Lung microvascular endothelial cell (primary cell): ENCODE measurements at regions not wholly inside any gene's neighbourhood (a gene's known extent, or its start where the extent isn't known, plus 50 kb on each side); places are given as distances from the start of the nearest gene placed in this dataset.

ENCODE experiments used
- DNase-seq, 2 donors: peaks; one replicate each; pipeline versions ENCODE4 v3.0.0 to v3.0.0-alpha.2; 2010; ENCODE audit warnings: low read depth in 2 of 2

DNA sequence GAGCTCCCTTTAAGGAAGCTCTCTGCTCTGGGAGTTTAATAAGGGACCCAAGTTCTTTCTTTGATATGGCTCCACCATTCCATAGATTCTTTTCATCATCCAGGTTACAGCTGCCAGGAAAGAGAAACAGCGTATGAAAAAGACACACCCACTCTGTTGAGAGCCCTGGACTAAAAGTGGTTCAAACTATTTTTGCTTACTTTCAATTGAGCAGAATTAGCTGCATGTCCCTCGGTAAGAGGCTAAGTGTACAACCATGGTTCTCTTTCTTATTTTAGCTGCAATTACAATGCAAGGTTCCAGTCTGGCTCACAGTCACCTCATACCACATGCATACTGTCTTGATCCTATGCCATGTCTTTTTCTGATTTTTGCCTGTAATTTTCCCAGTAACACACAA lies 1288.3 kb downstream of the NSUN3 start:
- DNase-seq: no peak

- DNase-seq: no peak
Observed at GRCh38 chr3:95352471-95352870, 1289.6 kb downstream of the NSUN3 start.

DNA sequence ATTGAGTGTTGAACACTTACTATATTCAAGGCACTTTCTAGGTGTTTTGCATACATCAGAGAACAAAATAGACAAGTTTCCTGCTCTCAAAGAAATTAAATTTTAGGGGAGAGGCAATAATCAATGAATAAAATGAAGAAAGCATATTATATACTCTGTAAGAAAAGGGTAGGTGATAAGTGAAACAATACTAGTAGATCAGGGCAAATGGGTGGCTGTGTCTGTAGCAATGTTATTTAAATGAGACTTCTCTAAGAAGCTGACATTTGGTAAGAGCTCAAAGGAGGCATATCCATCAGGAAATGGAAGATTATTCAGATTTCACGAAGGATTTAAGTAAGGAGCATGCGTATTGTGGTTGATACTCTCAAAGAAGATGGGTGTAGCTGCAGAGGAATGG lies 1291.6 kb downstream of the NSUN3 start:
- DNase-seq: no peak

DNA sequence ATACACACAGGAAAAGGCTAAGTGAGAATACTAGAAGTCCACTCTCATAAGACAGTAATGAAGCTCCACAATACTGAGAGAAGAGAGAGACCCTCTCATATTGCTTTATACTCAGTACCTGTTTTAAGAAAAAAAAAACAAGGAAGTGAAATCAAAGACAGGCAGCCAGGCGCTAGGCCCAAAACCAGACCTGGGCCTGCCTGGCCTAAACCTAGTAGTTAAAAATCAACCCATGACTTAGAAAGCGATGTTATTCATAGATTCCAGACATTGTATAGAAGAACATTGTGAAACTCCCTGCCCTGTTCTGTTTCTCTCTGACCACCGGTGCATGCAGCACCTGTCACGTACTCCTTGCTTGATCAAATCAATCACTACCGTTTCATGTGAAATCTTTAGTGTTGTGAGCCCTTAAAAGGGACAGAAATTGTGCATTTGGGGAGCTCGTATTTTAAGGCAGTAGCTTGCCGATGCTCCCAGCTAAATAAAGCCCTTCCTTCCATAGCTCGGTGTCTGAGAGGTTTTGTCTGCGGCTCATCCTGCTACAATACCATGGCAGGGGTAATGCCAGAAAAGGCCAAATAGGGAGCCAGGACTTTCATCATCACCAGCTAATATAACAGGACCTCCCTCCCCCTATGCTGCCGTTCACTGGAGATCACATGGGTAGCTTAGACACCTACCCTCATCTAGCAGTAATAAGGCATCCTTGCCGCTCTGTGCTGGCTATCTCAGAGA lies 1294.1 kb downstream of the NSUN3 start:
- DNase-seq: no peak

DNA sequence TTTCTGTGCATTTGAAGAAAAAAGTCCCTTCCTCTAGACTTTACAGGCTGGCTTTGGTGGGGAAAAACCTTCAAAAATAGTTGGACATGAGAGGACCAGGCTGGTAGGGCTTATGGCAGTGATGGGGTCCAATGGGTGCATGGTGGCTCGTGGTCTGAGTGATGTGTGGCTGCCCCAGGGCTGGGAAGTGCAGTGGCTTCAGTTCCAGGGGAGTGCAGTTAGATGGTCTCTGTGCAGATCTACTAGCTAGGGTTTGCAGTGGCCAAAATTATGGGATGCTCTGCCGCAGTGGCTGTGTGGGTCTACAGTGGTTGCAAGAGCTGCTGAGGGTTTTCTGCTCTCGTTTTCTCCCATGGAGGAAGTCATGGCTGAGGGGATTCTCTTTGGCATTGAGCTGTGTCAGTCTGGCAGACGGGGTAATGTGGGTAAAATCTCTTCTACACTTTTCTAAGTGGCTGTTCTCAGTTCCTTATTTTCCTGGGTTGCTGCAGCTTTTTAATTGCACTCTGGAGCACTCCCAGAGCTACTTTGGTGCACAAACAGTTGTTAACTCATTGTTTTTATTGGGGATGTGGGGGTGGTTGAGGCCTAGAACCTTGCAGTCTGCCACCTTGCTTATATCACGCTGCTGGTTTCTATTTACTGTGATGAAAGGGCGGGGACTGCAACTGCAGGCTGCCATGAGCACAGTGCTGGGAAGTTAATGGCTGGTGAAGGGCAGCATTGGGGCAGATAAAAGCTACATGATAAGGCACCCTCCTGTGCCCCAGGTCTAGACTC lies 1324.6 kb downstream of the NSUN3 start:
- DNase-seq: no peak

DNA sequence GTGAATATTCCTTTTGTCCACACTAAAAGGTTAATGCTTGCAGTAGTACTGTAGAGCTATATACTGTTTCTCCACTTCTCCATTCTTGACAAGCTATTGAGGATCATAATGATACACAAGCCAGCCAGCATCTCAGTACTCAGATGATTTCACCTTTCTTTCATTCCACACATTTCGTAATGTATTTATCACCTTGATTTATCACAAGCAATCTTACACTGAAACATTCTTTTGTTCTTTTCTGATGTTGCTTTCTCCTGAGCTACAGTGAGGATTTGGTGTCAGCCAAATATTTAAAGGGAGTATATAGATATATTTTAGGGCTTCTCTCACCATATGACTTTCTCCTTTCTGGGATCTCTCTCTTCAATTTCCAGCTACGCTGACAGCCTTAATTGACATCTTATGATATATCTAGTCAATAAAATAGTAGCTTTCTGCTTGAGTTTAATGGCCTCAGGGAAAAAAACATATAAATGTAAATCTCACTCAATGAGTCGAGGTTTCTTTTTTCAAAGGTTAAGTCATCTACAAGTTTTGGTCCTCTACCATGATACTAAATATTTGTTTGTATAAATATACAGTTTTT lies 1327.0 kb downstream of the NSUN3 start:
- DNase-seq: no peak

GRCh38 chr3:95394286-95394685 lies 1331.4 kb downstream of the NSUN3 start:
- DNase-seq: no peak

GRCh38 chr3:95399585-95399984 lies 1336.7 kb downstream of the NSUN3 start:
- no peak for DNase-seq

GRCh38 chr3:95401693-95402092 lies 1338.8 kb downstream of the NSUN3 start:
- no peak for DNase-seq

- no peak for DNase-seq
Observed at GRCh38 chr3:95407709-95408463, 1345.0 kb downstream of the NSUN3 start.

GRCh38 chr3:95408464-95408862 lies 1345.6 kb downstream of the NSUN3 start:
- DNase-seq: no peak

DNA sequence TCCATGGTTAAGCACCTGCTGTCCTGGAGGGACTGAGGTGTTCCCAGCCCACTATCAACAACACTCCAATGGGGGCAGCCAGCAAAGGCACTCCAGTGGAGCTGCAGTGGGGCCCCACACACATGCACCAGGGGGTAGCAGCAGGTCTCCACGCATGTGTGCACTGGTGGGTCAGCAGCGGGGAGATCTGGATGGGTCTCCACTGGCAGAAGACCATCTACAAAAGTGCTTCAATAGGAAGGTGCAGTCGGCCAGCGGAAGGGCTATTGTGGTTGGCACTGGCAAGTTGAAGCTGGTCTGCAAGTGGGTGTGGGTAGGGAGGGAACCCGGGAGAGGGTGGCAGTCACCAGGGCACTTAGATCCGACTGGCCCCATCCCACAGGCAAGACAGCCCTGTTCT lies 1355.4 kb downstream of the NSUN3 start:
- DNase-seq: no peak

GRCh38 chr3:95424279-95424678 lies 1361.4 kb downstream of the NSUN3 start:
- no peak for DNase-seq

DNA sequence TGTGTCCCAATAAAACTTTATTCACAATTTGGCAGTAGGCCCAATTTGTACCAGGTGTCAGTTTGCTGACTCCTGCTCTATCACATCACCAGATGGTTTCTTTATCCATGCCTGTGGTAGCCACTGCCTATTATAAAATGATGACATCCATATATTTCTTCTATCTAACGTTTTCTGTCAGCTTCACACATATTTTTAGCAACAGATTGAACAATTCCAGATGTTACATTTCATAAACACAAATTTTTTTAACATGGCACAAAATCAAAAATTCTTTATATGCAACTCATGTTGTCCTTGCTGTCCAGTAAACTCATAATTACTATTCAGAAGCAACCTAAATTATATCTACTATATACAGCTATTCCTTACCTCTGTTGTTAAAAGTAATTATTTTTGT lies 1371.6 kb downstream of the NSUN3 start:
- no peak for DNase-seq

- no peak for DNase-seq
Observed at GRCh38 chr3:95437409-95437808, 1374.5 kb downstream of the NSUN3 start.

DNA sequence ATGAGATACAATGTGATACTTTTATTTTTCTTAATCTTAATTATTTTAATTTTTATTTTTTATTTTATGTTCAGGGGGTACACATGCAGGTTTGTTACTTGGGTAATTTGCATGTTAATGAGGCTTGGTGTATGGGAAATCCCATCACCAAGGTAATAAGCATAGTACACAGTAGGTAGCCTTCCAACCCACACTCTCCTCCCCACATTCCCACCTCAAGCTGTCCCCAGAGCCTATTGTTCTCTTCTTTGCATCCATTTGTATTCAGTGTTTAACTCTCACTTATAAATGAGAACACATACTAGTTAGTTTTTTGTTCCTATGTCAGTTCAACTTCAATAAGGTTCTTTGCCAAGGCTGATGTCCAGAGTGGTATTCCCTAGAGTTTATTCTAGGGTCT lies 1375.4 kb downstream of the NSUN3 start:
- DNase-seq: no peak

- no peak for DNase-seq
Observed at GRCh38 chr3:95442766-95443165, 1371.6 kb upstream of the EPHA6 start.

DNA sequence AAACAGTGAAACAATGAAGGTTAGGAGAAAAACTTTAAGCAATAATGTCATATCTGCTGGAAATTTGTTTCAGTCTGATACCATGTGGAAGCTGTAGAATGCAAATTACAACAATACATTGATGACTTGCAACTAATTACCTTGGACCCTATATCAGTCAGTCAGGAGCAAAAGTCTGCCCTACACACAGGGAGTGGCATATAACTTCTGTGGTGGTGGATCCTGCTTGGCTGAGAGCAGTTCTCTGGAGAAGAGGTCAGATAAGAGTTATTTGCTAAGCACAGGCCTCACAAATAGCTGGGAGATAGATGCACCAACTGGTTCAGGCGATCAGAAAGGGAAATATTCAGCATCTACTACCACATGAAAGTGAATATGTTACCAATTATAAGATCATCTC lies 1364.6 kb upstream of the EPHA6 start:
- no peak for DNase-seq

DNA sequence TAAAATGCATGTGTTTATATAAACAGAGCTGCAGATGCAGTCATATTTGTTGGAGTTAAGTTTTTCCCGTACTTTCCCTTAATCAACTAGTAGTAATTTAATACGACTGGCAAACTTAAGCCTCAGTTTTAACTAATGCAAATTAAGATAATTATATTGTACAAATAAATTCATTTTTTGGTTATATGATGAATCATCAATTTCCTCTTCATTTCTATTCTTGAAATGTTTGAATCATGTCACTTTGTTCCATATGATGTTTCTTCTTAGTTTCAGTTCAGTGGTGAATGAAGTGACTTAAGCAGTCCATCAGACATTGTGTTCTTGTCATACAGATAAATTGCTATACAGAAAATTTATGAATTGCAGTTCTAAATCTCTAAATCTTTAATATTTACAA lies 1361.2 kb upstream of the EPHA6 start:
- no peak for DNase-seq

DNA sequence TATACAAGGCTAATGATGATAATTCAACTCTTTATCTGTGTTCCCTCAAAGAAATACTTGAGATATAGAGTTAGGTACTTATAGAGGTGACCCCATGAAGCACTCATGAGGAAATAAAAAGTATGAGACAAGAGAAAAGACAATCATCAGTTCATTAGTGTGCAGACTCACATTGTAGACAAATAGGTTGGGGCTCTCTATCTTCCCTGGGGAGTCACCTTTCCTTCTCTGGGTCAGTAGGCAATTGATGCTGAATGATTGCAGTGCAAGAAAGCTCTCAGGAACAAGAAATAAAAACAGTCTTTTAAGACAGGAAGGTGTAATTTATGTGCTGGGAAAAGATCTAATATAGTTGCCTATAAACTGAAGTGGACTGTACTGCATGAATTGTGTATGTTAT lies 1357.6 kb upstream of the EPHA6 start:
- DNase-seq: no peak

GRCh38 chr3:95459706-95460105 lies 1354.7 kb upstream of the EPHA6 start:
- no peak for DNase-seq

DNA sequence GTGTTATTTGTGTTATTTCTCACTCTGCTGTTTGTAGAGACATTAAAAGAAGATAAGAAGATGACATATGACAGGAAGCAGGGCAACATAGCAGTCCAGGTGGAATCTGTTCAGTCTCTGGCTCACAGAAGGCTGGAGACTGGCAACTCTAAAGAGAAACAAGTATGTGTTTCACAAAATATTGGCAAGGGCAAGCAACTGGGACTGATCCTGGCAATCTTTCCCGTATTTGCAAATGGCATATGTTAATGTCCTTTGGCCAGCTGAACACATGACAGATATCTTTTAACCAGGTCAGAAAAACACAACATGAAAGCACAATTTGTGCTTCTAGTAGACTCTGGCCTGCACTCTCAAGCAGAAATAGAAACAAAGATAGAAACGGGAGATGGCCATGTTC lies 1354.1 kb upstream of the EPHA6 start:
- no peak for DNase-seq
